NOMO-1 treated with DMSO at 0.1 percent for 48 hours (cell line): ENCODE measurements at regions not wholly inside any gene's neighbourhood (a gene's known extent, or its start where the extent isn't known, plus 50 kb on each side); places are given as distances from the start of the nearest gene placed in this dataset.

Experiments used
- DNase-seq: peaks from one replicate; lab custom pipeline; 2025; ENCODE audit not compliant: unreplicated experiment; lab: John Stamatoyannopoulos, UW

DNA sequence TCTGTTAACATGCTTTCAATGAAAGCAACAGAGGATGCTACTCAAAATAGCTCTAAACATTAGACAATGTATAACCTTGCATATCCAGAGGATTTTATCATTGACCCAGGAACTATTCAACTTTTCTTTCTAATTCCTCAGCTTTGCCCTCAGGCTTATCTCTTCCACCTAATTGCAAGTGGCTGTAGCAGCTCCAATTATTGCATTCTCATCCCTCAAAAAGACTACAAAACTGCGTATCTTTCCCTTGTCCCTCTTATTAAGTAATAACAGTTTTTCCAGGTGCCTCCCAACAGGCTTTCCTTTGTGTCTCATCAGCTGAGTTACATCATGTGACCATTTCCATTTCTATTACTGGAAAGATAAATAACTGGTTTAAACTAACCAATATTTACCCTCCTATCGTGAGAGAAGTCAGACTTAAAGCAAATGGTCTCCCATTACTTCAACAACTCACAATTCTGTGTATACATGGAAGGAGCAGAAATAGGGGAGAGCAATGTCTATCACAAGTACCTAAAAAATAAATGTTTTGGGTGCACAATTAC, 78.0 kb upstream of the MBNL1 start:
- DNase-seq = no peak

DNA sequence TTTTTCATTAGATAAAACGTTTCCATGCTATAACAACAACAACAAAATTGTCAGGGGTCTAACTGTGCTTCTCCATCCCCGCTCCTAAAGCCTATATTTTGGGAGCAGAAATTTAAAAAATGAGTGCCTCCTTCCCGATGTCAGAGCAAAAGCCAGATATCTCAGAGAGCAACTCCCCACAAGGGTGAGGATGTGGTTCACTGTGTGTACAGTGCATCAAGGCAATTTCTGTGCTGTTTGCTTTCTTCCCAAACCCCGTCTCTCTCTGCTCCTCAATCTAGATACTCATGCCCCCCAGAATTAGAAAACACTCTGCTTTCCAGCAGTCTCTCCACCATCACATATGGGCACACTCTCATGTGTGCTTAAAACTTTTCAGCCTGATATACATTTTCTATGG, 76.7 kb upstream of the MBNL1 start:
- DNase-seq = no peak

- DNase-seq = no peak
Observed at GRCh38 chr3:152192936-152193672, 75.6 kb upstream of the MBNL1 start.

DNA sequence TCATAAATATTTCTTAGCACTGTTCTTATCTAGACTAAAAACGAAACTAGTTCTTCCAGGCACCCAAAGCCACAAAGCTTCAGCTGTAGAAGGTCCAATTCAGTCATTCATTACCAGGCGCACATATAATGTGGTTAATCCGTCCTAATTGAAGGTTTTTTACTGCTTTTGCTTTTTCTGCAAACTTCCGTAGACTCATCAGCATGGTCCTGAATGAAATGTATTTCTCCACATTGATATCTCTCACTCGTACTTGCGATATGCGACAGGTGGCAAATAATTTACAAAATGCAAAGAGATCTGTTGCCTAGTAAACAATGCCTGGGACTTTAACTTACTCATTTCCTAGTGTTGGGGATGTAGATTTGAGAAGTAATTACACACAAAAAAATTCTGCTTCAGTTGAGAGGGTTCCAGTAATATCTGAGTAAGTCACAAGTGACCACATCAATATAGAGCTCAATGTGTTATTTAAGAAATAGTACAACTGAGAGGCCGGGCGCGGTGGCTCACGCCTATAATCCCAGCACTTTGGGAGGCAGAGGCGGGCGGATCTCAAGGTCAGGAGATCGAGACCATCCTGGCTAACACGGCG, 75.0 kb upstream of the MBNL1 start:
- DNase-seq = peak; percentile 89

DNA sequence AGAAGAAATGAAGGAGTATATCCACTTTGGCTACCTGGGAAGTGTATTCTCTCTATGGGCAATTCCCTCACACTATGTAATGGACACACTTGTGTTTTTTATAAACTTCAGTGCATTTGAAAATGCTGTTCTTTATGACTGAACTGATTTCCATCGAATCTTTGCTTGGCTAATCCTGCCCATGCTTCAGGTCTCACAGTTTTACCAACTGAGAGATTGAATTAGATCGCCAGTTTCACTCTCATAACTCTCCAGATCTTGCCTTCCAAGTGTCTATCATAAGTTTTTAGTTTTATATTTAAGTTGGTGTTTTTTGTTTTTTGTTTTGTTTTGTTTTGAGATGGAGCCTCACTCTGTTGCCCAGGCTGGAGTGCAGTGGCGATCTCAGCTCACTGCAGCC, 73.5 kb upstream of the MBNL1 start:
- no peak for DNase-seq

DNA sequence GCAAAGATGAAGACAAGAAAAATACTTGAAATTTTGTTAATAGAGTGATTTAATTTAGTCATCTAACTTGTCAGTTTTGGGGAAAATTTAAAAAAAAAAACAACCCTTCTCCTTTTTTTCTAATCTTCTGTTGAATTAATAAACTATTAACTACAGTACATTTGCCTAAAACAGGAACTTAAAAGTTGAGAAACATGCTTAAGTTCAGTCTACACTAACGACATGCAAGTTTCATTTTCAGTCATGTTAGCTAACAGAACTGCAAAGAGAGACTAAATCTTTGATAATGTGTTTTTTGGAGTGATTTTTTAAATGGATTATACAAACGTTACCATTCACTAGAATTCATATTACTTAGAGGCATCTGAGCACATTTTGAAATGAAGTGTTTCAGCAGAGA, 71.9 kb upstream of the MBNL1 start:
- DNase-seq = peak; percentile 96

- DNase-seq = peak; percentile 86
Observed at GRCh38 chr3:152197451-152197850, 71.3 kb upstream of the MBNL1 start.

DNA sequence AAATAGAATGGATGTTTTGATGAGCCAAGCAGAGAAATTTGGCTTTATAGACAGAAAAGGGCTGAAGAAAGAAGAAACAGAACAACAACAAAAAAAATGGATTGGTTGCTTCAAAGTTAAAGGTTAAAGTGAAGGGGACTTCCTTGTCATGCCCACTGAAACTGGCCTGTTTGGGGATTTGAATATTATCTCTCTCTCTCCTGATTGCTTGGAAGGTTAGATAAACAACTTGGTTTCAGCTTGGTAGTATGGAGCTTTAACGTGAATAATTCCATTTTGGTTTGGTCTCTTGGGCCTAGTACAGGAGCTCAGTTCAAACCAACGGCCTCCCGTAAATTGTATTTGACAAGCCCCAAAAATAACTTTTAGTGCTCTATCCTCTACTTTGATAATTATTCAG, 70.8 kb upstream of the MBNL1 start:
- DNase-seq = no peak

DNA sequence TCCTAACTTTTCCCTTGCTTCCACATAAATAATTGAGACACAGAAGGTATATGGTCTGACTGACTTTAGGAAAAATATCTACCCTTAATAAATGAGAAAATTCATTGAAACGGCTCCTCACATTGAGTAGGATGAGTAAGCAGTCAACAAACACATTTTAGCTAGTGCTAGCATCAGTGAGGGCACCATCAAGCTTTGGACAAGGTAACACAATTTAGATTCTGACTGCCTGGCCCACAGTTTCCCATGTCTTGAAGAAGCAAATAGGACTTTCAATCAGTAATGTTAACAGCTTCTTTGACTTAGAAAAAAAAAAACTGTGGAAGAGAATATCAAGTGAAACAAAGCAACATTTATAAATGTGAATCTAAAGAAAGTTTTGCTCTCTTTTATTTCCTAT, 70.1 kb upstream of the MBNL1 start:
- no peak for DNase-seq

DNA sequence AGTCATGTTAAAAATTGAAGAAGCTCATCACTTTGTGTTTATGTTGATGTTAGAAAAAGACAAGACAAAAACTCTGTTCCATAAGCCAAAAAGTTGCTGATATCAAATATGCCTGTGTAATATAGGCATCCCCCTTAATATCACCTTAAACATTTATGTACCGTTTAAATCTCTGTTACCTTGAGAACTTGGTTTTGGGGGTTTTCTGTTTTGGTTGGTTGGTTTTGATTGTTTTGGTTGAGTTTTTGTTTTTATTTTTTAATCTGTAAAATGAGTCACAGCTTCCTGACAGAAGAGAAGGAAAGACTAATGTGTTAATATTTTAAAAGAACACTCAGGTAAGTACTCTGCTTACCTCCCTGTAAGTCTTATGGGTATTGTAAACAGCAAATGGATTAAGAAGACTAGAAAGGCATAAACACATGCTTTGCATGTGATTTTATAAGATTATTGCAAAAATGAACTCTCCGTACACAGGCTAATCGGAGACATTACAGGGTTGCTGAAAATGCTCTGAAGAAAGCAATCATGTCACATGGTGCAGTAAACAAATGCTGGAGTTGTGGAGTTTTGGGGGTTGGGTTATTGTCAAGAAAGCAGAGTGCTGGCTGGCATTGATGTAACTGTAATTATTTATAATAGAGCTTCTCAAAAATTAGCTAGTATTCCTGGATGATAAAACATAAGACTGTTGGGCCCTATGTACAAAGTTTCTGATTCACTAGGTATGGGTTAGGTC, 69.5 kb upstream of the MBNL1 start:
- no peak for DNase-seq

GRCh38 chr3:152200476-152201420, 68.0 kb upstream of the MBNL1 start:
- DNase-seq = peak; percentile 78

GRCh38 chr3:152202976-152203626, 65.6 kb upstream of the MBNL1 start:
- DNase-seq = peak; percentile 74

DNA sequence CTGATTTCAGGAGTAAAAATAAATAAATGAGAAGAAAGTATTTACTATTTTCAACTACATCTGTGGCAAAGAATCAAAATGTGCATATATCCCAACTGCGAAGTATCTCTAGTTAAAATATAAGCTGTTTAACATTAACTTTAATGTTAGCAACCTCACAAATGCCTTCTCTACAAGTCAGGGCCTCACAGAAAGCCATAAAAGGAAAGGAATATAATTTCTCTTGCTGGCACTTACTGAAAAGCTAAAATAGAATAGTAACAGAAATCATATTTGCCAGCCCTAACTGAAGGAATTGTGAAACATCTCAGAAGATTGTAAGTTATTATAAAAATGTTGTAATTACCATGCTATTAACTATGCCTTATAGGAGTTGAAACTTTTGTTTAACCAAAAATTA, 65.1 kb upstream of the MBNL1 start:
- DNase-seq = no peak

GRCh38 chr3:152204218-152204617, 64.5 kb upstream of the MBNL1 start:
- DNase-seq = peak; percentile 87

DNA sequence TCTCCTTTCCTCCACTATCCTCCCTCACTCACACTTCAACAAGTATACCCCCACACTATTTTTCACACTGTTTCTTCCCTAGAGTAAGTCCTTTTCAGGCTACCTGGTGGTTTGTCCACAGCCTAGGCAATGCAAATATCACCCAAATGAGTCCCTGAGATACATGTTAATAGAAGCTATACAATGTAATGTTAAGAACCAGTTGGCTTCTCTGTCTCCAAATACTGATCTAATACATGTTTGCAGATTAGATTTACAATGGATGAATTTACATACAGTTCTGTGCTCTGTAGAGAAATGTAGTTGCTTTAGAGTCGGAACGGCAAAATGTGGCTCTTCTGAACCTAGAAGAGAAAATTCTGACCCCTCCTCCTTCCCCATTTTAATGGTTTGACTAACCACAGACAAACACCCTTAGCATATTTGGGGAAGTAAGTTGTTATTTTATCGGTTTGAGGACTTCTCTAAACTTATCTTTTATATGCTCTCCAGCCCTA, 63.6 kb upstream of the MBNL1 start:
- peak; percentile 99 for DNase-seq

DNA sequence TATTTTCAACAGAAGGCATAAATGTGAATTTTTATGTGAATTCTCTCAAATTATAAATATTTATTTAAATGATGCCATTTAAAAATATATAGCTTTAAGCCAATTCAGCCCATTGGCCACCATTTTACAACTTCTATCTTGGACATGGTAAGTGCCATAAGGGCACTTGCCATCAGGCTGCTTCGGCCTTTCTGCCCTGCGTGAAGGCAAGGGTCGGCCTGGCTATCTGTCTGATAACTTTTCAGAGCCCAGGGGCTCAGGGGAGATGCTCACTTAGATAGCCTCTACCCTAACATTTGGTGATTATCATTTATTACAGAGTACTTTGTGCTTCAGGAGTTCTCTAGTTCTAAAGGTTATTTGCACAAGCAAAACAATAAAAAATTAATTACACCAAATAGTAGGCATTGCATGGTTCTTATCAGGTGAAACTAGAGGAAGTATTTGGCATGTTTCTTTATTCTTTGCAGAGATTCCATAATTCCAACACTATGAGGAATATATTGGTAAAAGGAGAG, 62.4 kb upstream of the MBNL1 start:
- no peak for DNase-seq

GRCh38 chr3:152208439-152208838, 60.3 kb upstream of the MBNL1 start:
- no peak for DNase-seq

GRCh38 chr3:152209060-152209459, 59.7 kb upstream of the MBNL1 start:
- DNase-seq = no peak

DNA sequence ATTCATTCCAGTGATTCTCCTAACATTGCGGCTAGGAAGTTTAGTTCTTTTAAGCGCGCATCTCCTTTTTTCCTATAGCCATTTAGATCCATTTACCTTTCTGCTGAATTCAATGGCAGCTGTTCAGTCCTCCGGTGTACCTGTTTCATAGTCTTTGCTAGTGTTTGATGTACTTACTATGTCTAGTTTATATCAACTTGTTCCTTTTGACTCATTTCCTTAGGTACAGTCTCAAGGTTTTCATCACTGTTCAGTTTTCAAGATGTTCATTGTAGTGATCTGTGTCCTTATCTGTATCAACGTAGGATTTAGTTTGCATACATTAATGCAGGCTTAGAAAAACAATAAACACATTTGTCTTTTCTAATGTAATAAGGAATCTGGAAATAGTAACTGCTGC, 59.0 kb upstream of the MBNL1 start:
- DNase-seq = no peak

DNA sequence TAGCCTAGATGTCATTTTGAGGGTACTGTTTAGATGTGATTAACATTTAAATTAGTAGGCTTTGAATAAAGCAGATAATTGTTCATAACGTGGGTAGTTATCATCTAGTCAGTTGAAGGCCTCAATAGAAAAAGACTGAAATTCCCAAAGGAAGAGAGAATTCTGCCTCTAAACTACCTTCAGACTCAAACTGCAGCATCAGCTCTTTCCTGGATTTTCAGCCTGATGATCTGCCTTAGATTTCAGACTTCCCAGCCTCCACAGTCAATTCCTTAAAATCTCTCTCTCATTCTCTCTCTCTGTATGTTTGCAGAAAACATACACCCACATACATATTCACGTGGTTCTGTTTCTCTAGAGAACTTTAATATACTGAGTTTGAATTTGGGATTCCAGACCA, 58.0 kb upstream of the MBNL1 start:
- no peak for DNase-seq
